ENCODE measurements at regions not wholly inside any gene's neighbourhood (a gene's known extent, or its start where the extent isn't known, plus 50 kb on each side); places are given as distances from the start of the nearest gene placed in this dataset.

- no peak for DNase-seq (ENCODE audit: low read depth, low spot score)
Observed at GRCh38 chr12:45587012-45587411, 142.5 kb upstream of the ARID2 start.

- DNase-seq (ENCODE audit: low read depth, low spot score), result no peak
Observed at GRCh38 chr12:45587877-45588533, 141.5 kb upstream of the ARID2 start.

DNA sequence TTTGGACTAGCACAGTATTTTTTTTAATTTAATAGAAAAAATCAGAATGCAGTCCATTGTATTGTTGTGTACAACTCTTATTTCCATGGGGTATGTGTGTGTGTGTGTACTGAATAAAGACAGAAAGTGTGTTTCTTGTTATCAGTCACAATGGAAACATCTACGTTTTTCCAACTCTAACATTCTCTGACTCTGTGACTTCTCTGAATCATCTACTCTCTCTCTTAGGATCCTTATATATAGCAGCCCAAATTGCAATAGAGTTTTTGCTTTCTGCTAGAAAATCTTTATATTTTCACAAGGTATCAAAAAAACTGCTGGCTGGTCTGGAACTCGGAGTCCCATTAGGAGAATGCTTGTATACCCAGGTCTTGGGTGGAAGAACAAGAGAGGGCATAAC lies 138.9 kb upstream of the ARID2 start:
- no peak for DNase-seq (ENCODE audit: low read depth, low spot score)

DNA sequence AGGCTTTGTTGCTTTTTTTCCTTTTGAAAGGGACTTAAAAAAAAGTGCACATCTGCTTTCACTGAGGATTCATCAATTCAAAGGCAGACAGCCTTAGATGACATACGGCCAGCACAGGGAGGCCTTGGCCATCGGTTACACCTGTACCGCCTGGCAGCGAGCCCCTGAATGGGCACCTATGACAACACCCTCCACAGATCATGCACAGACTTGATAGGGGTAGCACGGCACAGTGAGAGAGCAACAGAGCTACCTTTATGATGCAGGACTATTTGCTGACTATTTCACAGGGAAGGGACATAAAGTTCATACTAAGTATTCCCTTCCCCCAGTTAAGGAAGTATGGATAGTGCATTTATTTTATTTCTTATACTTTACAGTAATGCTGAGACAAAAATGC lies 137.9 kb upstream of the ARID2 start:
- DNase-seq (ENCODE audit: low read depth, low spot score), result no peak

GRCh38 chr12:45596366-45596765 lies 133.1 kb upstream of the ARID2 start:
- DNase-seq (ENCODE audit: low read depth, low spot score), result no peak

DNA sequence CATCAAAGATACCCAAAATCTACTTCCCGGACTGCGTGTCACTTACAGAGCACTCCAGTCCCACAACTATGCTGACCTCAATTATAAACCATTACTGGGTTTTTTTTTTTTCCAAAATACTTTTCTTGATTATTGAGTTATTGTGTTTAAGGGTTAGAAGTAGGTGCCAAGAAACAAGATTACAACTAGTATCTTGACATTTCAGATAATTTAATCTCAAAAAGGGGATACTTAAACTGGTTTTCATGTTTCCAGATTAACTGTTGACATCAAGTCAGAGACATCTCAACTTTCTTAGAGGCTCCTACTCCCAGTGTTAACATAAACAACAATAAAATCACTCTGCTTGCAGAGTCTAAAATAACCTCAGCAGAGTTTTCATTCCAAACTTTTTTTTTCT lies 131.2 kb upstream of the ARID2 start:
- DNase-seq (ENCODE audit: low read depth, low spot score), result no peak

DNA sequence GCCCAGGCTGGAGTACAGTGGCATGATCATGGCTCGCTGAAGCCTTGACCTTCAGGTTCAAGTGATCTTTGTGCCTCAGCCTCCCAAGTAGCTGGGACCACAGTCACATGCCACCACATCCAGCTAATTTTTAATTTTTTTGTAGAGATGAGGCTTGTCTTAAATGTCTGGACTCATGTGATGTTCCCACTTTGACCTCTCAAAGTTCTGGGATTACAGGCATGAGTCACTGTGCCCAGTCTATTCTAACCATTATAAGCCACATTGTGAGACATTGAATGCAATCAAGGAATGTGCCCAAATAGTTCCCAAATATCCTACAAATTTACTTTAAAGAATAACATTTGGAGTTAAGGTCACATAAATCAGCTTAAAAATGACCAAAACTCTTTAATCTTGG lies 130.7 kb upstream of the ARID2 start:
- DNase-seq (ENCODE audit: low read depth, low spot score), result no peak

DNA sequence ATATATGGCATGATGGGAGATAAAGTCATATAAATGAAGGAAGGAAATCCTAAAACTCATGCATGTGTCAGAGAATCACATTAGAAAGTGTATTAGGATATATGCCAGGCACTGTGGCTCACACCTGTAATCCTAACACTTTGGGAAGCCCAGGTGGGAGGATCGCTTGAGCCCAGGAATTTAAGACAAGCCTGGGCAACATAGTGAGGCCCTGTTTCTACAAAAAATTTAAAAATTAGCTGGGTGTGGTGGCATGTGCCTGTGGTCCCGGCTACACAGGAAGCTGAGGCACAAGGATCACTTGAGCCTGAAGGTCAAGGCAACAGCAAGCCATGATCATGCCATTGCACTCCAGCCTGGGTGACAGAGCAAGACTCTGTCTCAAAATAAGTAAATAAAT lies 130.3 kb upstream of the ARID2 start:
- no peak for DNase-seq (ENCODE audit: low read depth, low spot score)

DNA sequence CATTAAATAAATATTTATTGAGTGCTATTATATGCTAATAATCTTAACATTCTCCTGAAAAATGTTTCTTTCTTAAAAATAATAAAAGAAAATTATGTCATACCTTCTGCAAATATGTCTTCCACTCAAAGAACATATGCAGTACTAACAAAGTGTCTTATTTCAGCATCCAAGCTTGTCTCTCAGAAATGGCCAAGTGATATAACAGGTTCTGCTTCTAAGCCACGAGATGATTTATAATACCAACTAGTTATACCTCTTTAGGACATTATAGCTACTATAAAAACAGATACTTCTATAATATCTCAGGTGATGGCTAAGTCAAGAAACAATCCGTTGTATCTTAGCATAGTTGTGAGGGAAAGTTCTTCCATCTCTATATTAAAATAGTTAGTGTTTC lies 128.1 kb upstream of the ARID2 start:
- no peak for DNase-seq (ENCODE audit: low read depth, low spot score)

- no peak for DNase-seq (ENCODE audit: low read depth, low spot score)
Observed at GRCh38 chr12:45601888-45602287, 127.6 kb upstream of the ARID2 start.

GRCh38 chr12:45605624-45606023 lies 123.9 kb upstream of the ARID2 start:
- DNase-seq (ENCODE audit: low read depth, low spot score), result no peak

DNA sequence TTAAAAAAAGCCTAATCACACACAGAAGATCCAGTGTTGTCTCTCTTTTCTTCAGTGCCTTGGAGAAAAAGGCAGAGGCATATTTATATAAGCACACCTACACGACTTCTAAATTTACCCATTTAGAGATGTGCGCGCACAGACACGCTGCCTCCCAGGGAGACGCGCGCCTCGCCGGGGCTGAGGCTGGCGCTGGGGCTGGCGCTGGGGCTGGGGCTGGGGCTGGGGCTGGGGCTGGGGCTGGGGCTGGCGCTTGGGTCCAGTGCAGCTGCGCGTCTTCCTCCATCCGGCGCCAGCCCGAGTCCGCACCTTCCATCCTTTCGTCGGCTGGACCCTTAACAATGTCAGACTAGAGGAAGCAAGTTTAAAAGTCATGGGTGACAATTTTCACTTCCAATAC lies 118.4 kb upstream of the ARID2 start:
- no peak for DNase-seq (ENCODE audit: low read depth, low spot score)

DNA sequence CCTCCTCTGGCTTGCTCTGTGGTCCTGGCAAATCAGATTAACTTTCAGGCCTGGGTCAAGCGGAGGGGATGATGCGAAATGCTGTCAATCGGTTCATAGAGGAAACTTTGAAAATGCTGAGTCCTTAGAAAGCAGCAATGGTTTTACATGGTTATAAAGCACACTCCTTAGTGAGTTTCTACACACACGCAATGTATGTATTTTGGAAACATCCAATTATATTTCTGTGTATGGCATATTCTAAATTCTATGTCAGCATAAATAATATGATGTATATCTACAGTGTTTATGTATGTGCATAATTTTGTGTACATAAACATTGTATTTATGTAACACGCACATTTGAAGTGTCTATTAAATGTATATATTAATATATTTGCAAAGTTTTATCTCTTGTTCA lies 118.0 kb upstream of the ARID2 start:
- DNase-seq (ENCODE audit: low read depth, low spot score), result no peak

- peak; percentile 56 for DNase-seq (ENCODE audit: low read depth, low spot score)
Observed at GRCh38 chr12:45612044-45612794, 117.3 kb upstream of the ARID2 start.

DNA sequence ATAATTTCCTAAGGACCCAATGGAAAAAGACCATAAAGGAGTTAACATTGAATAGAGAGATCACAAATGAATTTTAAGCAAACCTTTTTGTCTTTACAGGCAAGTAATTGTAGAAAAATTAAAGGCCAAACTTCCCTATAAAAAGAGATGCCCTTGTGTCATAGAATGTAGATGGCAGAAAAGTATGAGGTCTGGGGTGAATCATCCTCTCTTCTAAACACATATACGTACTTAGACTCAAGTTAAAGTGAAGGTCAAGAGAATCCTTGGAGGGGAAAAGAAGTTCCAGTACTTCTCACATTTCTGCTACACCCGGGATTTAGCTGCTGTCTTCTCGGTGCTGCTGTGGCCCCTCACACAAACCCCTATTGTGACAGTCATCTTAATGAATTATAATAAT lies 116.2 kb upstream of the ARID2 start:
- DNase-seq (ENCODE audit: low read depth, low spot score), result no peak

DNA sequence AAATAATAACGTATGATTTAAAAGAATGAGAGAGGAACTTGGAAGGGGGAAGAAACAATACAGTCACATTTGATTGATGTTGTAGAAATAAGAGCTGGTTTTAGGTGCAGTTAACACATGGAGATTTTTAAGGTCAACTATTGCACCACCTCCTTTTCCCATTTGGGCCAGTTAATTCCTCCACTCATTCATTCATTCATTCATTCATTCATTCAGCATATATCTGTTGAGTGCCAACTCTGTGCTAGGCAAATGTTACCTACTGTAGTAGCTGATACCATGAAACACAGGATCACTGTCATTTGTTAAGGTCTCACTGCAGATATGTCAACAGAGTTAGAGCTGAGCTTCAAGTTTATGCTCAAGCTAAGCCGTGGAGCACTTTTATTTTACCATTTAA lies 115.7 kb upstream of the ARID2 start:
- no peak for DNase-seq (ENCODE audit: low read depth, low spot score)

DNA sequence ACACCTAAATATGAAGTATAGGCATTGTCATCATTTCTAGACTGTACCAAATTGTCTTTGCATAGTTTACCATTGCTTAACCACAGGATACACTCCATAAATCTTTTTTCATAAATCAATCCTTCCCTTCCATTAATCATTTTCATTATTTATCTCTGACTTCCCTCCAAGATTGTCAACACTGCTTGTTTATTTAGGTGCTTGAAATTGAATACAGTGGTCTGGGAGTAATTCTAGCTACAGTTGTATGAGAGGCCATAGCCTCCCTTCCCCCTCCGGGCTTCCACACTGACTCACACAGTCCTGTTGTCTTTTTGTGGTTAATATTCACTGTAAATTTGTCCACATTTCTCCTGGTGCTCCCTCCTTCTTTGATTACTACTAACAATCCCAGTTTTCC lies 114.2 kb upstream of the ARID2 start:
- DNase-seq (ENCODE audit: low read depth, low spot score), result no peak

DNA sequence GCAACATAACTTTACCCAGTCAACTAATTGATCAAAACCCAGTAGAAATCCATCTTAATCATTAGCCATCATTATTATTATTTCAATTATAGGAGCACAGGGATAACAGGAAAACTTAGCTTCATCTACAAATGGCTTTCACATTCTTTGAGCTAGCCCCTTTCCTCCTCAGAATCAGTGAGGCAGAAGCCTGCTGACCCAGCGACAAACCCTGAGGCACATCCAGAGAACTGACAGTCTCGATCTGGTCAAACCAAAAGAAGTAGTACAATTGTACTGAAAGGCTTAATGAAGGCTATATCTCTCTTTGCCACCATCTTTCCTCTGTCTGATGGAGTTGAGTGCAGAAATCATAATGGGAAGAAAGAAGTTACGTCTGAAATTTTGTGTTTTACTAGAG lies 109.8 kb upstream of the ARID2 start:
- no peak for DNase-seq (ENCODE audit: low read depth, low spot score)

DNA sequence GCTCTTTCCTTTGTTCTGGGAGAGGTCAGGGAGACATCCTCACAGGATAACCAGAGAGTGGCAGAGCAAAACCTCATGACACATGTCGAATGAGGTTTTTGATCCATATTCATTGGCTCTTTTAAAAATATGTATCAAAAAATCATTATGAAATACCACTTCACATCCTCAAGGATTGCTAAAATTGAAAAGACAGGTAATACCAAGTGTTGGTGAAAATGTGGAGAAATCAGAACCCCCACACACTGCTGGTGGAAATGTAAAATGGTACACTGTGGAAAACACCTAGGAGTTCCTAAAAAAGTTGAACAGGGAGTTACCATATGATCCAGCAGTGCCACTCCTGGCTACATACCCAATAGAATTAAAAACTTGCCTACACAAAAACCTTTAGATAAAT lies 107.8 kb upstream of the ARID2 start:
- DNase-seq (ENCODE audit: low read depth, low spot score), result no peak

DNA sequence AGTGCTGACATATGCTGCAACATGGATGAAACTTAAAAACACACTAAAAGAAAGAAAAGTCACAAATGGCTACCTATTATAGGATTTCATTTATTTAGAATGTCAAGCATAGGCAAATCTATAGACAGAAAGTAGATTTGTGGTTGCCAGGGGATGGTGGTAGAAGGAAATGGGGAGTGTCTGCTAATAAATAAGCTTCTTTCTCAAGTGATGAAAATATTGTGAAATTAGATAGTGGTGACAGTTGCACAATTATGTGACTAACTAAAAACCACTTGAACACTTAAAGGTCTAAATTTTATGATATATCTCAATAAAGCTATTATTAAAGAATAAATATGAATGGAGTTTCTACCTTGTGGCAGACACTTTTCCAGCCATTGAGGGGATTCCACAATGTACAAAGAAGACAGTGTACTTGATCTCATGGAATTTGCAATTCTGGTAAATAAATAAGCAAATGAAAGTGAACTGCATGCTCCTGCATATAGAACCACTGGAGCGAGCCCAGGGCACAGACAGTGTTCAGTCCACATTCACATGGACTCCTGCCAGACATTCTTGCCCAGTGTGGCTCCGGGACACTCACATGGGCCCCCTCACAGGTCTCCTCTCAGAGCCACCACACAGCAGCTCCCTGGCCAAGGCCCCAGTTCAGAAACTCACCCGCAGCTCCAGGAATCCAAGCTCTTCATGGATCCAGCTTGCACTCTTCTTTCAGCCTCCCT lies 107.1 kb upstream of the ARID2 start:
- no peak for DNase-seq (ENCODE audit: low read depth, low spot score)

GRCh38 chr12:45623221-45623620 lies 106.3 kb upstream of the ARID2 start:
- no peak for DNase-seq (ENCODE audit: low read depth, low spot score)

DNA sequence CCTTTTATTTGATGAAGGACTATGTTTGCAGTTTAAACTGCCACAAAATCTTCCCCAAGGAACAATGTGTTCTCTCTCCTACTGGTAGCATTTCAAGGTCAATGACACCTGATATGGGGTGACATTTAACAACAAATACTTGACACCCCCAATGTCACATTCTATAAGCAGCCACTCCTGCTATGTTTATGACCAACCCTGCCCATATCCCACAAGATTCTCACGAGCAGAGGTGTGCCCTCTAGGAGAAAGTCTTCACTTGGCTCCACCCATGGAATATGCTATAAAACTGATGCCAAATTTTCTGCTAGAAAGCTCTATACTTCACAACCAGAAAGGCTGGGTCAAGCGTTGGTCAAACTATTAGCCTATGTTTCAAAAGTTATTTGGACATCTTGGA lies 105.6 kb upstream of the ARID2 start:
- DNase-seq (ENCODE audit: low read depth, low spot score), result no peak

DNA sequence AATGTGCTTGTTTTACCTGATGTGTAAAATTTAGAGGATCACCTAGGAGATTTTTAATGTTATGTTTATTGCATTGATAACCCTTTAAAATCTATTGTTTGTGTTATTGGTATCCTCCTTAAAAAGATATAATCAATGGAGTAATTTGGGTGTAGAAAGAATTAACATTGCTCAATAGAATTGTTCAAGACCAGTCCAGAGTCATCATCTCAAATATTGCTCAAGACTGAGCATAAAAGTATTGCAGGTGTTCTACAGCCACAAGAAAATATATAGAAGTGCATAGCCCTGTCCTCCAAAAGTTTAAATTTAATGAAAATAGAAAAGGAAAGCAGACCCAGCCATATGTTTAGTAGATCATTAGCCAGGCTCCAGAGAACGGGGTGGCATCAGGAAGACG lies 102.5 kb upstream of the ARID2 start:
- no peak for DNase-seq (ENCODE audit: low read depth, low spot score)
